K562 (cell line): ENCODE measurements at regions not wholly inside any gene's neighbourhood (a gene's known extent, or its start where the extent isn't known, plus 50 kb on each side); places are given as distances from the start of the nearest gene placed in this dataset.

Experiments used
- ATAC-seq: fragments of 200-7000 bp; cut with Tn5 transposase; 3 replicates; pipeline ENCODE4 v1.9.1; 2020; ENCODE audit warnings: moderate library complexity
- BruUV-seq: library from RNA; stranded (reverse); fragments of 400-500 nt; replicated peaks from 2 replicates; lab custom pipeline; 2021; lab: Mats Ljungman, UMichigan
- CTCF ChIA-PET: fragments of 300-600 bp; formaldehyde crosslinking; extraction: SDS; loops from one replicate; lab custom pipeline; 2021; ENCODE audit warnings: low intra/inter-chr PET ratio; lab: Yijun Ruan, JAX
- POLR2A ChIA-PET: fragments of 300-600, 350-650 bp; sonication (Branson Sonifier 250); formaldehyde crosslinking; extraction: SDS; loops from one replicate; lab custom pipeline; 2021; ENCODE audit warnings: antibody characterized with exemption, inconsistent platforms; lab: Yijun Ruan, JAX
- DNase-seq, 4 experiments: peaks; one replicate each; pipeline versions ENCODE4 v3.0.0 to v3.0.0-alpha.2; 2011 to 2018; ENCODE audit warnings: low spot score in 3 of 4, mixed read lengths in 3 of 4; ENCODE audit errors: extremely low read depth in 1 of 4
- FAIRE-seq: peaks from 2 replicates; lab custom pipeline; 2011; peaks lifted over from hg19 to GRCh38; lab: Jason Lieb, UNC
- H2AFZ ChIP-seq: 2 replicates; pipeline ENCODE4 v1.6.0; 2011; ENCODE audit warnings: low read depth, low read length, control low read depth, inconsistent platforms
- H3K27ac ChIP-seq: fragments of 200-600 bp; 3 replicates; pipeline ENCODE4 v1.8.0; 2011; ENCODE audit warnings: low read depth, mild to moderate bottlenecking, control low read depth, inconsistent platforms, low read length, moderate library complexity, mixed read lengths; ENCODE audit errors: extremely low read depth
- H3K27me3 ChIP-seq, 2 experiments: fragments of 300-600 bp in 1 of 2; 2 replicates in 1 of 2; 3 replicates in 1 of 2; pipeline versions ENCODE4 v1.6.0 to v1.8.0; 2011; ENCODE audit warnings: inconsistent platforms in 2 of 2, low read length in 2 of 2, mild to moderate bottlenecking in 1 of 2, mixed read lengths in 1 of 2, moderate library complexity in 1 of 2; ENCODE audit not compliant: control insufficient read depth in 2 of 2, insufficient read depth in 2 of 2
- H3K36me3 ChIP-seq: fragments of 300-600 bp; 3 replicates; pipeline ENCODE4 v1.8.0; 2011; ENCODE audit warnings: mild to moderate bottlenecking, low read length, inconsistent platforms; ENCODE audit not compliant: control insufficient read depth, insufficient read depth
- H3K4me1 ChIP-seq, 2 experiments: fragments of 200-600 bp in 1 of 2; replicated peaks in 1 of 2; 2 replicates in 1 of 2; 3 replicates in 1 of 2; pipeline versions ENCODE4 v1.5.1 to v1.8.0; 2011; ENCODE audit warnings: inconsistent platforms in 2 of 2, low read length in 2 of 2, mild to moderate bottlenecking in 1 of 2, mixed read lengths in 1 of 2, moderate library complexity in 1 of 2; ENCODE audit not compliant: control insufficient read depth in 2 of 2, insufficient read depth in 2 of 2
- H3K4me2 ChIP-seq: 2 replicates; pipeline ENCODE4 v1.6.1; 2011; ENCODE audit warnings: low read length, control low read depth, inconsistent platforms, mixed read lengths; ENCODE audit not compliant: insufficient read depth
- H3K4me3 ChIP-seq: fragments of 200-600 bp; sonication (generic), shearing (Covaris generic); 2 replicates; pipeline ENCODE4 v1.5.1; 2016; ENCODE audit warnings: control low read depth, inconsistent platforms
- H3K79me2 ChIP-seq: fragments of 200-600 bp; 3 replicates; pipeline ENCODE4 v1.8.0; 2011; ENCODE audit warnings: low read length, inconsistent platforms; ENCODE audit not compliant: control insufficient read depth, insufficient read depth
- H3K9ac ChIP-seq, 2 experiments: 2 replicates each; pipeline versions ENCODE4 v1.6.0 to v1.6.1; 2011; ENCODE audit warnings: low read depth in 2 of 2, low read length in 2 of 2, control low read depth in 1 of 2, inconsistent platforms in 1 of 2, mild to moderate bottlenecking in 1 of 2, mixed read lengths in 1 of 2; ENCODE audit not compliant: insufficient read depth in 1 of 2
- H3K9me1 ChIP-seq: one replicate; pipeline ENCODE4 v1.6.0; 2011; ENCODE audit warnings: inconsistent platforms, mild to moderate bottlenecking, low read length, moderate library complexity; ENCODE audit not compliant: control insufficient read depth, insufficient read depth
- H3K9me3 ChIP-seq: replicated peaks from 2 replicates; pipeline ENCODE4 v1.5.1; 2011; ENCODE audit warnings: low read depth, low read length, inconsistent platforms; ENCODE audit not compliant: control insufficient read depth, insufficient read depth
- H4K20me1 ChIP-seq: replicated peaks from 2 replicates; pipeline ENCODE4 v1.6.1; 2011; ENCODE audit warnings: low read length, inconsistent platforms, mixed read lengths; ENCODE audit not compliant: control insufficient read depth, insufficient read depth
- E2F3 ChIP-seq: fragments of 250-450 bp; sonication (Bioruptor Pico); IDR thresholded peaks from 2 replicates; pipeline ENCODE4 v1.4.0; 2020; ENCODE audit warnings: mild to moderate bottlenecking
- FOXK1 ChIP-seq: sonication (generic); formaldehyde crosslinking; IDR thresholded peaks from 2 replicates; pipeline ENCODE4 v1.8.0; 2022; ENCODE audit warnings: missing genetic modification reagents, mild to moderate bottlenecking, borderline replicate concordance
- HDAC3 ChIP-seq: fragments of 450-650 bp; IDR thresholded peaks from 2 replicates; pipeline ENCODE4 v1.6.1; 2018; ENCODE audit warnings: borderline replicate concordance, mild to moderate bottlenecking, moderate library complexity; ENCODE audit not compliant: partially characterized antibody
- HMGXB4 ChIP-seq: sonication (generic); formaldehyde crosslinking; IDR thresholded peaks from 2 replicates; pipeline ENCODE4 v1.8.1; 2023; ENCODE audit warnings: mild to moderate bottlenecking, missing genetic modification reagents
- HNRNPUL1 ChIP-seq: fragments of 200-400 bp; formaldehyde crosslinking; IDR thresholded peaks from 2 replicates; pipeline ENCODE4 v1.6.1; 2017; ENCODE audit warnings: low read length
- KDM4B ChIP-seq, 2 experiments: fragments of 450-650 bp in 1 of 2; sonication (generic) in 1 of 2; IDR thresholded peaks; 2 replicates each; pipeline ENCODE4 v1.6.1; 2016 to 2017; ENCODE audit warnings: borderline replicate concordance in 2 of 2, antibody characterized with exemption in 1 of 2, low read depth in 1 of 2, mild to moderate bottlenecking in 1 of 2
- MYNN ChIP-seq, 2 experiments: sonication (generic); formaldehyde crosslinking in 1 of 2; IDR thresholded peaks; 2 replicates each; pipeline versions ENCODE4 v1.5.0 to v1.6.1; 2016 to 2020; ENCODE audit warnings: antibody characterized with exemption in 1 of 2, missing genetic modification reagents in 1 of 2
- PURB ChIP-seq: sonication (generic); formaldehyde crosslinking; IDR thresholded peaks from 2 replicates; pipeline ENCODE4 v1.9.0; 2021; ENCODE audit warnings: low read depth, mild to moderate bottlenecking, missing genetic modification reagents
- RBM39 ChIP-seq: fragments of 200-400 bp; formaldehyde crosslinking; optimal IDR thresholded peaks from 2 replicates; pipeline ENCODE3; 2018; ENCODE audit warnings: low read depth, low read length
- THRA ChIP-seq: fragments of 450-650 bp; IDR thresholded peaks from 2 replicates; pipeline ENCODE4 v1.6.1; 2017; ENCODE audit warnings: mild to moderate bottlenecking, moderate library complexity
- ZNF146 ChIP-seq: IDR thresholded peaks from one replicate; pipeline ENCODE4 v1.6.1; 2018; ENCODE audit warnings: missing compliant biosample characterization; ENCODE audit not compliant: unreplicated experiment
- WGBS: fragments of 100-300 bp; shearing (Covaris generic); methylation state at CpG from one replicate; pipeline ENCODE4 v1.1.6; 2016; ENCODE audit warnings: low coverage, mixed read lengths; ENCODE audit not compliant: insufficient coverage; ENCODE audit errors: missing lambda C conversion rate; 5-methylcytosine and 5-hydroxymethylcytosine counted together
- in situ Hi-C: fragments of 300-500 bp; cut with MboI; formaldehyde crosslinking; loops from 4 replicates; pipeline ENCODE4 v1.15.0; 2018; ENCODE audit warnings: inconsistent platforms, mixed read lengths
- intact Hi-C: fragments of 100-400 bp; cut with micrococcal nuclease; formaldehyde crosslinking; loops from 2 replicates; pipeline ENCODE4 v1.14.2; 2022

DNA sequence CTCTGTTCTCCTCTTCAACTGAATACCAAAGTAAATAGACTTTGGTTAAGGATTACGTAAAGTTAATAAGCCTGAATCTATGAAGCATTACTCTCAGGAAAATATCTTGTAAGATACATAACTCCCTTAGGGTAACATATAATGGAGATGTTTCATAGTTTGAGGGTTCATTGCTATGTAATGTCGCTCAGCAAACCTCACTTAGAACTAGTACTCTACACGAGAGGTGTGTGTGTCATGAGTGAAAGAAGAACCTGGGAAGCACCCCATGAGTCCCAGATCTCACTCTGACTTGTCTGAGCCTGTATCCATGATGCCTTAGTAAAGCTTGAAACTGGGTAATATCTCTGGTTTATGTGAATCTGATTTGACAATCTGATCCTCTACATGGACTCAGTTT, 429.5 kb upstream of the ANO3 start:
- intact Hi-C loops (no loop called here), in situ Hi-C loops (no loop called here)
- no peaks in the 10 kb centered on the region for H3K36me3 ChIP-seq
- H3K9ac ChIP-seq = no peak overlapping the region
- H3K4me2 ChIP-seq = no peak overlapping the region
- no peak overlapping the region for H2AFZ ChIP-seq
- no peak overlapping the region for H3K27ac ChIP-seq
- 0 out of 2 replicates have a peak, but pooled peaks cover 2% of the 10 kb centered on the region for H3K9me3 ChIP-seq
- H3K4me1 ChIP-seq = no peaks in the 10 kb centered on the region
- H3K4me3 ChIP-seq = no peak overlapping the region
- ATAC-seq (no peak), FAIRE-seq (no peak), DNase-seq (no peak)
- H3K79me2 ChIP-seq = no peaks in the 10 kb centered on the region
- no peaks in the 10 kb centered on the region for H3K27me3 ChIP-seq
- no TSS peak for BruUV-seq
- no peaks in the 10 kb centered on the region for H3K9me1 ChIP-seq
- no peak for TF ChIP-seq HMGXB4 (CRISPR knock-in tag)
- no peak for TF ChIP-seq RBM39
- no peak for TF ChIP-seq PURB (CRISPR knock-in tag)
- TF ChIP-seq KDM4B (IDR thresholded peaks at IDR 0.05; ENCODE audit: borderline replicate concordance in 2 of 2, low read depth in 1 of 2) = no peak
- TF ChIP-seq MYNN (IDR thresholded peaks at IDR 0.05) = no peak
- no peak for TF ChIP-seq MYNN (CRISPR knock-in tag; IDR thresholded peaks at IDR 0.05)
- no peak for TF ChIP-seq HNRNPUL1
- no peak for TF ChIP-seq E2F3
- no peak for TF ChIP-seq FOXK1 (CRISPR knock-in tag)
- no peak for TF ChIP-seq ZNF146 (CRISPR knock-in tag)
- TF ChIP-seq THRA = no peak
- no peak for TF ChIP-seq HDAC3
- H4K20me1 ChIP-seq = no peaks in the 10 kb centered on the region
- ChIA-PET CTCF (no interaction called here), POLR2A (no interaction called here)
- WGBS = 5% methylated on average over 3 of the region's 3 CpGs
